ENCODE measurements at regions not wholly inside any gene's neighbourhood (a gene's known extent, or its start where the extent isn't known, plus 50 kb on each side); places are given as distances from the start of the nearest gene placed in this dataset.

DNA sequence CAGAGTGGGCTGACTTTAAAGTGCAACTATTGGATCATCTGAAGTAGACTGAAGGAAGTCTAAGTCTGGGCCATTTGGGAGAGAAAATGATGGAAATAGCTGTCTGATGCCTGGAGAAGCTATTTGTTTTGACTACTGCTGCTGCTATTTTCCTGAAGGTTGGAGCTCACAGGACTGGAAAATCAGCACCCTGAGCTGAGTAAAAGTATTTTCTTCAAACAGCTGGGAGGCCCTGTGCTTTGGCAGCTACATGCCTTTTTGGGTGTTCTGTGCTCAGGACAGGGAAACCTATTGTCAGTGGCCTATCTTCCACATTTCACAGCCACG lies 302.6 kb downstream of the ENC1 start:
- DNase-seq (ENCODE audit: extremely low spot score), result no peak
- ChIA-PET CTCF (interaction anchor here (0.9 to 1.3 kb wide), 2 partner anchors 14 to 44 kb away, joined by 3 read pairs; no protein-coding TSS in a partner anchor), POLR2A (no interaction called here)

GRCh38 chr5:74337254-74337983 lies 303.1 kb downstream of the ENC1 start:
- CTCF ChIA-PET, result interaction anchor here (0.9 to 1.3 kb wide), 2 partner anchors 13 to 45 kb away, joined by 3 read pairs; no protein-coding TSS in a partner anchor
- POLR2A ChIA-PET, result no interaction called here
- no peak for DNase-seq (ENCODE audit: extremely low spot score)
- TF ChIP-seq, protein P1, sequence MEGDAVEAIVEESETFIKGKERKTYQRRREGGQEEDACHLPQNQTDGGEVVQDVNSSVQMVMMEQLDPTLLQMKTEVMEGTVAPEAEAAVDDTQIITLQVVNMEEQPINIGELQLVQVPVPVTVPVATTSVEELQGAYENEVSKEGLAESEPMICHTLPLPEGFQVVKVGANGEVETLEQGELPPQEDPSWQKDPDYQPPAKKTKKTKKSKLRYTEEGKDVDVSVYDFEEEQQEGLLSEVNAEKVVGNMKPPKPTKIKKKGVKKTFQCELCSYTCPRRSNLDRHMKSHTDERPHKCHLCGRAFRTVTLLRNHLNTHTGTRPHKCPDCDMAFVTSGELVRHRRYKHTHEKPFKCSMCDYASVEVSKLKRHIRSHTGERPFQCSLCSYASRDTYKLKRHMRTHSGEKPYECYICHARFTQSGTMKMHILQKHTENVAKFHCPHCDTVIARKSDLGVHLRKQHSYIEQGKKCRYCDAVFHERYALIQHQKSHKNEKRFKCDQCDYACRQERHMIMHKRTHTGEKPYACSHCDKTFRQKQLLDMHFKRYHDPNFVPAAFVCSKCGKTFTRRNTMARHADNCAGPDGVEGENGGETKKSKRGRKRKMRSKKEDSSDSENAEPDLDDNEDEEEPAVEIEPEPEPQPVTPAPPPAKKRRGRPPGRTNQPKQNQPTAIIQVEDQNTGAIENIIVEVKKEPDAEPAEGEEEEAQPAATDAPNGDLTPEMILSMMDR (IDR thresholded peaks at IDR 0.05; ENCODE audit: control extremely low read depth, extremely low read depth, low read depth, missing control alignments), result no peak

More for the DNA sequence above, 302.6 kb downstream of the ENC1 start:
- TF ChIP-seq, protein P1 (IDR thresholded peaks at IDR 0.05; ENCODE audit: control extremely low read depth, extremely low read depth, low read depth, missing control alignments), result no peak

GRCh38 chr5:74336297-74336696 lies 304.2 kb downstream of the ENC1 start:
- ChIA-PET POLR2A (no interaction called here), CTCF (no interaction called here)
- TF ChIP-seq, protein P1 (IDR thresholded peaks at IDR 0.05; ENCODE audit: control extremely low read depth, extremely low read depth, low read depth, missing control alignments), result no peak
- no peak for DNase-seq (ENCODE audit: extremely low spot score)

- ChIA-PET POLR2A (no interaction called here), CTCF (interaction anchor here (1.7 kb wide), 1 partner anchor 8 kb away, joined by 6 read pairs; no protein-coding TSS in a partner anchor)
- DNase-seq (ENCODE audit: extremely low spot score), result no peak
- TF ChIP-seq, protein P1 (IDR thresholded peaks at IDR 0.05; ENCODE audit: control extremely low read depth, extremely low read depth, low read depth, missing control alignments), result no peak
These were observed 305.7 kb downstream of the ENC1 start for GRCh38 chr5:74334762-74335384.

DNA sequence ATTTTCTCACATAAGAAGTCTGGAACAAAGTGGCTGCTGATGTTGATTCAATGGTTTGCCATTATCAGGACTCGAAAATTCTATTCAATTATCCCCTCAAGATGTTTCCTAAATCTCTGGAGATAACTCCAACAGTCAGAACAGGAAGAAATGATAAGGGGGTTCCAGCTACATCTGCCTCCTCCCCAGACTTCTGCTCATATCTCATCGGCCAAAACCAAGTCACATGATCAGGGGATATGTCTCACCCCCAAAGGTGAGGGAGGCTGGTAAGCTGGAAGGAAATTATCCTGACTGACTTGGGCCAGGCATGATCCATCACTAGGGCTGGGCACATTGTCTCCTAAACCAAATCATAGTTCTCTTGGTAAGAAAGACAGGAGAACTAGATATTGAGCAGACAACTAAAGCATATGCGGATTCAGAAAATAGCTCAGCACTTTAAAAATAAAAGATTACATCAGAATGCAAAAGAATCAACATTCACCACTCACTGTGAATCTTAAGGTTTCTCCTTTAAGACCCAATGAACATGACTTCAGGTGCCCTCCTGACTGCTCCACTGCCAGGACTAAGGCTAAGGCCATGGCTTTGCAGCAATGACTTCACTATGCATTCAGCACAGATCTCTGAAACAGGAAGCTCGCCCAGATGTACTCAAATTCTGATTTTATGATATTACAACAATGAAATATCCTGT lies 306.3 kb downstream of the ENC1 start:
- ChIA-PET CTCF (interaction anchor here (1.7 kb wide), 1 partner anchor 9 kb away, joined by 6 read pairs; no protein-coding TSS in a partner anchor), POLR2A (no interaction called here)
- TF ChIP-seq, protein P1 (IDR thresholded peaks at IDR 0.05; ENCODE audit: control extremely low read depth, extremely low read depth, low read depth, missing control alignments), result no peak
- no peak for DNase-seq (ENCODE audit: extremely low spot score)

DNA sequence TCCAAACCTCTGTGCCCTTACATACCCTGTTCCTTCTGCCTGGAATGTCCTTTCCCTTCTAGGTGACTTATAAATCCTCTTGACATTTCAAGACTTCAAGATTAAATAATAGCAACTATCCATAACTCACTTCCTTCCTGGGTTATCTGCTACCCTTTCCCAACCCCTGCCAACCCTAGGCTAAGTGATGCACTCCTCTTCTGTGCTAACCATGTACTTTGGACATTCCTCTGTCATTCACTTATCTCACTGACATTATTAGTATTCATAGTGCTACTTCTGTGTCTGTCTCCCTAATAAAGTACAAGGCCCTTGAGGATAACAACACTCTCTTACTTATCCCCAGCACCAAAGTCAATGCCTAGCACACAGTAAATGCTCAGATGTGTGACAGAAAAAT lies 307.1 kb downstream of the ENC1 start:
- no peak for DNase-seq (ENCODE audit: extremely low spot score)
- POLR2A ChIA-PET, result no interaction called here
- CTCF ChIA-PET, result interaction anchor here (1.7 kb wide), 2 partner anchors 9 to 10 kb away, joined by 4 to 6 read pairs; no protein-coding TSS in a partner anchor
- TF ChIP-seq, protein P1 (IDR thresholded peaks at IDR 0.05; ENCODE audit: control extremely low read depth, extremely low read depth, low read depth, missing control alignments), result no peak

Measured in GM10248 (cell line).